AG09309 (cell line): ENCODE measurements at regions not wholly inside any gene's neighbourhood (a gene's known extent, or its start where the extent isn't known, plus 50 kb on each side); places are given as distances from the start of the nearest gene placed in this dataset.

Experiments
- DNase-seq: peaks from one replicate; pipeline ENCODE4 v3.0.0-alpha.2; 2010; ENCODE audit warnings: low read depth
- H3K4me3 ChIP-seq: 2 replicates; pipeline ENCODE4 v1.5.1; 2011; ENCODE audit warnings: mild to moderate bottlenecking, low read depth, low read length, moderate library complexity; ENCODE audit not compliant: control insufficient read depth
- TF ChIP-seq, protein P1 (sequence below): IDR thresholded peaks from 2 replicates; pipeline ENCODE4 v1.5.1; 2011; ENCODE audit warnings: mild to moderate bottlenecking, low read depth, low read length, inconsistent platforms; ENCODE audit not compliant: insufficient read depth, control insufficient read depth; ENCODE audit errors: missing control alignments

DNA sequence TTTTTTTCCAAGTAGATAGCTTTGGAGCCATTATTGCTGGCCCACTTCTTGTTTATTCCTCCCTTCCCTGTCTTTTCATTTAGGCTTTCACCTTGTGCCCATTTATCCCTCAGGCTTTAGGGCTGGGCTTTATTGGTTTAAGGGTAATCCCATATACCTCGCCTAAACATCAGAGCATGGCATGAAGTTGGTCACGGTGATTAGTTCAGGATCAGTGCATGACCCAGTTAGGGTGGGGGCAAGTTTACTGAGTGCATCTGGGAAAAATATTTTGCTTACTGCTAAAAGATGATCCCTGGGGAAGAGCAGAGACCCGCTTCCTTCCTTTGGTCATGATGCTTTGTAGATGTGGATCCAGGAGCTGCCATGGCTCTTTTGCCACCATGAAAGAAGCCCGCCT, 153.3 kb upstream of the NECTIN1 start:
- no peak for DNase-seq
- TF ChIP-seq, protein P1, sequence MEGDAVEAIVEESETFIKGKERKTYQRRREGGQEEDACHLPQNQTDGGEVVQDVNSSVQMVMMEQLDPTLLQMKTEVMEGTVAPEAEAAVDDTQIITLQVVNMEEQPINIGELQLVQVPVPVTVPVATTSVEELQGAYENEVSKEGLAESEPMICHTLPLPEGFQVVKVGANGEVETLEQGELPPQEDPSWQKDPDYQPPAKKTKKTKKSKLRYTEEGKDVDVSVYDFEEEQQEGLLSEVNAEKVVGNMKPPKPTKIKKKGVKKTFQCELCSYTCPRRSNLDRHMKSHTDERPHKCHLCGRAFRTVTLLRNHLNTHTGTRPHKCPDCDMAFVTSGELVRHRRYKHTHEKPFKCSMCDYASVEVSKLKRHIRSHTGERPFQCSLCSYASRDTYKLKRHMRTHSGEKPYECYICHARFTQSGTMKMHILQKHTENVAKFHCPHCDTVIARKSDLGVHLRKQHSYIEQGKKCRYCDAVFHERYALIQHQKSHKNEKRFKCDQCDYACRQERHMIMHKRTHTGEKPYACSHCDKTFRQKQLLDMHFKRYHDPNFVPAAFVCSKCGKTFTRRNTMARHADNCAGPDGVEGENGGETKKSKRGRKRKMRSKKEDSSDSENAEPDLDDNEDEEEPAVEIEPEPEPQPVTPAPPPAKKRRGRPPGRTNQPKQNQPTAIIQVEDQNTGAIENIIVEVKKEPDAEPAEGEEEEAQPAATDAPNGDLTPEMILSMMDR: no peak

DNA sequence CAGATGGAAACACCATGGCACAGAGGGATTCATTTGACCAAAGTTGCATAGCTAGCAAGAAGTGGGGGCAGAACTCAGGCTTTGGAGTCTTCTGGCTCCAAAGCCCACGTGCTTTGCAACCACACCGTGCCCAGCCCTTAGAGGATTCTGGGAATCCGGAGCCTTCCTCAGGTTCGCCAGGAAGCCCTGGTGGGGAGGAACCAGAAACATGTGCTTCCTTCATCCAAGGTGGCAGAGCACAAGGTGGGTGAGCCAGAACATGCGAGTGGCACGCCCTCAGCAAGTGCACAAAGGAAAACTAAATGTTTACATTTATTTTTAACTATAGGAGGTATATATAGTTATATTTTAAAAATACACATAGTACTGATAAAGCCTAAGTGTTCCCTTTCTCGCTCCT, 151.9 kb upstream of the NECTIN1 start:
- TF ChIP-seq, protein P1: no peak
- no peak overlapping the region for H3K4me3 ChIP-seq
- DNase-seq: no peak

More for the DNA sequence above, 153.3 kb upstream of the NECTIN1 start:
- H3K4me3 ChIP-seq: no peak overlapping the region

DNA sequence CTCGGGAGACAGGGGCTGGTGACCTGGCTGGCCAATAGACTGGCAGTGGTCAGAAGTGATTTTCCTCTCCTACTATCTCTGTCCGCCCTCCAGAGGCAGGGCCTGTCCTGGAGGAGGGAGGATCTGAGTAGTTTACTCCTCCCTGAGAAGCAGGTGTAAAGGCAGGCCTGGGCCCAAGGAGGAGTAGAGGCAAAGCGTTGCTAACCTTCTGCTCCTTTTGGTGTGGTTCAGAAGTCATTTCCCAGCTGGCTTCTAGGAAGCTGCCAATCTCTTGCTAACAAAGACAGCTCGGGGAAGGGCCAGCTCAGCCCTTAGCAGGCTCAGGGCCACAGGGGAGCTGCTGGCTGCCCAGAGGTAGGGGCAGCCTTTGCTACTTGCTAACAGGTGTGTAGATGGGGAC, 151.1 kb upstream of the NECTIN1 start:
- no peak for DNase-seq

DNA sequence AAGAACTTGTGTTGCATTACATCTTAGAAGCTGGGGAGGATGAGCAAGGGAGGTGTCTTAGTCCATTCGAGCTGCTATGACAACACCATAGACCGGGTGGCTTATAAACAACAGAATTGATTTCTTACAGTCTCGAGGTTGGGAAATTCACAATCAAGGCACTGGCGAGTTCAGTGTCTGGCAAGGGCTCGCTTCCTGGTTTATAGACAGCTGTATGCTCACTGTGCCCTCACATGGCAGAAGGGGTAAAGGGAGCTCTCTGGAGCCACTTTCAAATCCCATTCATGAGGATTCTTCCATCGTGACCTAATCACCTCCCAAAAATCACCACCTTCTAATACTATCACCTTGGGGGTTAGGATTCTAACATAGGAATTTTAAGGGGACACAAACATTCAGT, 150.0 kb upstream of the NECTIN1 start:
- H3K4me3 ChIP-seq: no peak overlapping the region
- no peak for DNase-seq
- TF ChIP-seq, protein P1: no peak

More for the DNA sequence above, 151.1 kb upstream of the NECTIN1 start:
- H3K4me3 ChIP-seq: no peak overlapping the region
- TF ChIP-seq, protein P1: no peak

DNA sequence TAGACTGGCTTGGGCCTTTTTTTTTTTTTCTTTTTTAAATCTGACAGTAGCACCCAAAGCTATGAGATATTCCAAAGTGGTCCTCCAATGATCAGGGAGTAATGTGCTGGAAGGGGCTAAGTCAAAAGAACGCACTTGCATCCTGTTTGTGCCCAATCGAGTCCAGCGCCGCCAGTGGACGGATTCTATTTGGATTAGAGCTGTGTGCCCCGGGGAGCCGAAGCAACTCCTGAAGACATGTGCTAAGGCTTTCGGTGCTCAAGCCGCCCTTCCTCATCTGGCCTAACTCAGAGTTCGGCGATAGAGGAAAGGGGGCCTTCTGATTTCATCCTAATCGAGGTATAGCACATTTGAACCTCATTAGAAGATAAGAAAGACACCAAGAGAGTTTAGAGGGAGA, 147.8 kb upstream of the NECTIN1 start:
- no peak overlapping the region for H3K4me3 ChIP-seq
- DNase-seq: no peak
- TF ChIP-seq, protein P1: no peak

DNA sequence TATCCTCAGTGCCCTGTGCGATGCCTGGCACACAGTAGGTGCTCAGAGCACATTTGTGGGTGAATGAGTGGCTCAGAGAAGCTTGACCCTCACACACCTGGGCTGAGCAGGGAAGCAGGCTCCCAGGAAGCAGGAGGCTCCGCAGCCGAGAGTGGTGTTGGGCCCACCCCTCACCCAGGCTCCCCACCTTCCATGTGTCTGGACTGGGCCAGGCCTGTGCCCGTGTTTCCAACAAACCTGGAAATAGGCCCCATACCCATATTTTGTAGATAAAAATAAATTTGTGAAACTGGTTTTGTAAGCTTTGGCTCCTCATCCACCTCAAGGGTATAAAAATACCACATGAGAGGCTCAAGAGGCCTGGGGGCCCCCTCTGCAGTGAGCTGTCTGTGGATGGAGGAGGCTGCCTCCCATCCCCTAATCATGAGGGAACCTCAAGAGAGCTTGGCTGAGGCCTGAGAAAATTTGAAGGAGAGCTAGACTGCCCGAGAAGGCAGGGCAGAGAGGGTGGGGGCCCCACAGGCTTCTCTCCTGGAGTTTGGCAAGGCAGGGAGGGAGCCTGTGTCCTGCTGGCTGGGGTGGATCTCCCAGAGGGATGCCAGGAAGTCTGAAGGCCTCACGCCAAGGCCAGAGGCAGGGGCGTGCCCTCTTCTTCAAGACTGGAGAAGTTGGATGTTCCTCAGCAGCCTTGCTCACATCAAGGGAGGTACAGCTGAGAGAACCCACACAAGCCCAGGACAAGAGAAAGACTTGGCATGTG, 147.0 kb upstream of the NECTIN1 start:
- DNase-seq: no peak
- no peak overlapping the region for H3K4me3 ChIP-seq
- TF ChIP-seq, protein P1: no peak
